Left colon (tissue), 2 donors: ENCODE measurements at regions not wholly inside any gene's neighbourhood (a gene's known extent, or its start where the extent isn't known, plus 50 kb on each side); places are given as distances from the start of the nearest gene placed in this dataset.
"Not testable (repeated sequence)": the region's sequence is repeated elsewhere in the genome, so short reads cannot be mapped to it uniquely, and the experiment has no call there.

Source experiments
- ATAC-seq: fragments of 200-7000 bp; cut with Tn5 transposase; one replicate; pipeline ENCODE4 v1.9.1; 2020; ENCODE audit warnings: mild to moderate bottlenecking, moderate library complexity
- DNase-seq, 2 donors: peaks; one replicate each; pipeline ENCODE4 v3.0.0-alpha.2; 2020
- intact Hi-C, 2 donors: fragments of 100-400 bp; cut with DNase I in 1 of 2; cut with micrococcal nuclease in 1 of 2; formaldehyde crosslinking; loops; one replicate each; pipeline versions ENCODE4 v1.11.2 to v1.14.0; 2022; cut with DNase I, micrococcal nuclease
- donor health status: DM: no; HTN: no; CAD: no.
- donor health status: DM: yes; HTN: yes; CAD: no.

GRCh38 chr6:999552-999951, 306.6 kb upstream of the EXOC2 start:
- ATAC-seq (no peak), DNase-seq (no peak)
- intact Hi-C loops: no loop called here

- ATAC-seq (no peak), DNase-seq (no peak)
Observed at GRCh38 chr6:998551-998950, 305.6 kb upstream of the EXOC2 start.

GRCh38 chr6:996271-996852, 303.4 kb upstream of the EXOC2 start:
- ATAC-seq: no peak
- intact Hi-C loops: no loop called here

More at GRCh38 chr6:998551-998950, 305.6 kb upstream of the EXOC2 start:
- intact Hi-C loops: no loop called here

GRCh38 chr6:991192-991591, 298.3 kb upstream of the EXOC2 start:
- intact Hi-C loops: no loop called here
- DNase-seq: no peak
- ATAC-seq: no peak

More at GRCh38 chr6:996271-996852, 303.4 kb upstream of the EXOC2 start:
- no peak for DNase-seq

- DNase-seq (no peak), ATAC-seq (no peak)
- intact Hi-C loops: no loop called here
Observed at GRCh38 chr6:984031-984430, 291.1 kb upstream of the EXOC2 start.

- ATAC-seq (no peak), DNase-seq (no peak)
- intact Hi-C loops: no loop called here
Observed at GRCh38 chr6:978937-979685, 286.2 kb upstream of the EXOC2 start.

GRCh38 chr6:977226-977625, 284.3 kb upstream of the EXOC2 start:
- DNase-seq, ATAC-seq, intact Hi-C loops: not testable (repeated sequence)

GRCh38 chr6:971981-972640, 279.2 kb upstream of the EXOC2 start:
- no peak for ATAC-seq
- DNase-seq: no peak
- intact Hi-C loops: no loop called here

GRCh38 chr6:968791-969190, 275.9 kb upstream of the EXOC2 start:
- ATAC-seq (no peak), DNase-seq (no peak)
- intact Hi-C loops: no loop called here

- ATAC-seq (no peak), DNase-seq (no peak)
- intact Hi-C loops: no loop called here
Observed at GRCh38 chr6:967701-968100, 274.8 kb upstream of the EXOC2 start.

- intact Hi-C loops: no loop called here
Observed at GRCh38 chr6:965343-965742, 272.4 kb upstream of the EXOC2 start.

GRCh38 chr6:963456-963855, 270.5 kb upstream of the EXOC2 start:
- no peak for ATAC-seq
- intact Hi-C loops: no loop called here
- DNase-seq: no peak

More at GRCh38 chr6:965343-965742, 272.4 kb upstream of the EXOC2 start:
- ATAC-seq (no peak), DNase-seq (no peak)

- DNase-seq (no peak), ATAC-seq (no peak)
- intact Hi-C loops: no loop called here
Observed at GRCh38 chr6:961407-961960, 268.5 kb upstream of the EXOC2 start.

- intact Hi-C loops: no loop called here
- no peak for DNase-seq
- ATAC-seq: no peak
Observed at GRCh38 chr6:960356-960755, 267.4 kb upstream of the EXOC2 start.

- no peak for ATAC-seq
- DNase-seq: no peak
- intact Hi-C loops: no loop called here
Observed at GRCh38 chr6:958488-958887, 265.5 kb upstream of the EXOC2 start.

GRCh38 chr6:951399-952181, 258.7 kb upstream of the EXOC2 start:
- DNase-seq (no peak), ATAC-seq (no peak)
- intact Hi-C loops: no loop called here

GRCh38 chr6:947235-947934, 254.4 kb upstream of the EXOC2 start:
- DNase-seq: no peak
- no peak for ATAC-seq
- intact Hi-C loops: no loop called here

- intact Hi-C loops: no loop called here
- DNase-seq: no peak
Observed at GRCh38 chr6:946546-946945, 253.6 kb upstream of the EXOC2 start.

More at GRCh38 chr6:946546-946945, 253.6 kb upstream of the EXOC2 start:
- no peak for ATAC-seq
